ENCODE measurements at regions not wholly inside any gene's neighbourhood (a gene's known extent, or its start where the extent isn't known, plus 50 kb on each side); places are given as distances from the start of the nearest gene placed in this dataset.

DNA sequence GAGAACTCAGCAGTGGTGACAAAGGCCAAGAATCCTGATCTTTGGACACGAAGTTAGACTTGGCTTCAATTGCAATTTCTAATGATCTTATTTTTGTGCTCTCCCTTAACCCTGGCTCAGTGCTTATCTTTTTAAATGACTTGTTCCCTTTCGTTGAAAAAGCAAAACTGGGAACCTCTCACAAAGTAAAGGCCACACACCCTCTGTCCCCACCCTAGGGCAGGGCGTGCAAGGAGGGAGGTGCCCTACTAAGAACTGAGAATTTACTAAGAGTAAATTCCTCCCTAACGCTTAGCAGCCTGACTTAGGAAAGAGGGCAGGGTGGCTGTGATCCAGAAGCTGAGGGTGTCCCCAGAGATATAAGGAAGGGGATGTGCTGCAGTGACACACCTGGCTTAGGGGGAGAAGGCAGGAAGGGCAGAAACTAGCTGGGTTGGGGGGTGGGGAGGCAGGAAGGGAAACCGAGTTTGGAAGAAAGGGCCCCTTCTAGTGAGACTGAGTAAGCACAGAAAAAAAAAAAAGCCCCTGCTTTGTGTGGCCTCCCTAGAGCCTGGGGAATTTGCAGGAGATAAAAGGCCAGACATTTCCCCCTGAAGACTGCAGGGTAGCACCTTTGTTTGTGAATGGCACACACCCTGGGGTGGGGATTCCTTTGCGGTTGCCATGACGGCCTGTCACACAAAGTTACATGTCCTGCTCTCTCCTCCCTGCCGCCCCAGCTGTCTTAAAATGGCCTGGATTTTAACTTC is 435.1 kb downstream of the EFNB2 start:
- TF ChIP-seq EZH2 (IDR thresholded peaks at IDR 0.05; ENCODE audit: low read length, unreplicated experiment) = no peak
- TF ChIP-seq, protein P1, sequence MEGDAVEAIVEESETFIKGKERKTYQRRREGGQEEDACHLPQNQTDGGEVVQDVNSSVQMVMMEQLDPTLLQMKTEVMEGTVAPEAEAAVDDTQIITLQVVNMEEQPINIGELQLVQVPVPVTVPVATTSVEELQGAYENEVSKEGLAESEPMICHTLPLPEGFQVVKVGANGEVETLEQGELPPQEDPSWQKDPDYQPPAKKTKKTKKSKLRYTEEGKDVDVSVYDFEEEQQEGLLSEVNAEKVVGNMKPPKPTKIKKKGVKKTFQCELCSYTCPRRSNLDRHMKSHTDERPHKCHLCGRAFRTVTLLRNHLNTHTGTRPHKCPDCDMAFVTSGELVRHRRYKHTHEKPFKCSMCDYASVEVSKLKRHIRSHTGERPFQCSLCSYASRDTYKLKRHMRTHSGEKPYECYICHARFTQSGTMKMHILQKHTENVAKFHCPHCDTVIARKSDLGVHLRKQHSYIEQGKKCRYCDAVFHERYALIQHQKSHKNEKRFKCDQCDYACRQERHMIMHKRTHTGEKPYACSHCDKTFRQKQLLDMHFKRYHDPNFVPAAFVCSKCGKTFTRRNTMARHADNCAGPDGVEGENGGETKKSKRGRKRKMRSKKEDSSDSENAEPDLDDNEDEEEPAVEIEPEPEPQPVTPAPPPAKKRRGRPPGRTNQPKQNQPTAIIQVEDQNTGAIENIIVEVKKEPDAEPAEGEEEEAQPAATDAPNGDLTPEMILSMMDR (conservative IDR thresholded peaks at IDR 0.05; ENCODE audit: low read depth, low read length) = no peak
